ENCODE measurements at regions not wholly inside any gene's neighbourhood (a gene's known extent, or its start where the extent isn't known, plus 50 kb on each side); places are given as distances from the start of the nearest gene placed in this dataset.

GRCh38 chr15:91622711-91623342 is 230.7 kb upstream of the SLCO3A1 start:
- TF ChIP-seq, protein P1, sequence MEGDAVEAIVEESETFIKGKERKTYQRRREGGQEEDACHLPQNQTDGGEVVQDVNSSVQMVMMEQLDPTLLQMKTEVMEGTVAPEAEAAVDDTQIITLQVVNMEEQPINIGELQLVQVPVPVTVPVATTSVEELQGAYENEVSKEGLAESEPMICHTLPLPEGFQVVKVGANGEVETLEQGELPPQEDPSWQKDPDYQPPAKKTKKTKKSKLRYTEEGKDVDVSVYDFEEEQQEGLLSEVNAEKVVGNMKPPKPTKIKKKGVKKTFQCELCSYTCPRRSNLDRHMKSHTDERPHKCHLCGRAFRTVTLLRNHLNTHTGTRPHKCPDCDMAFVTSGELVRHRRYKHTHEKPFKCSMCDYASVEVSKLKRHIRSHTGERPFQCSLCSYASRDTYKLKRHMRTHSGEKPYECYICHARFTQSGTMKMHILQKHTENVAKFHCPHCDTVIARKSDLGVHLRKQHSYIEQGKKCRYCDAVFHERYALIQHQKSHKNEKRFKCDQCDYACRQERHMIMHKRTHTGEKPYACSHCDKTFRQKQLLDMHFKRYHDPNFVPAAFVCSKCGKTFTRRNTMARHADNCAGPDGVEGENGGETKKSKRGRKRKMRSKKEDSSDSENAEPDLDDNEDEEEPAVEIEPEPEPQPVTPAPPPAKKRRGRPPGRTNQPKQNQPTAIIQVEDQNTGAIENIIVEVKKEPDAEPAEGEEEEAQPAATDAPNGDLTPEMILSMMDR (IDR thresholded peaks at IDR 0.05): no peak
- no peak for TF ChIP-seq POLR2A (IDR thresholded peaks at IDR 0.05)

All from heart left ventricle (tissue), 13 donors.